Stimulated activated naive CD8-positive, alpha-beta T cell treated with anti-CD3 and anti-CD28 coated beads, Interleukin-15, Interleukin-2, amounts not matched to agents 100 ng/mL and 50 ng/mL, for 24 hours (primary cell): ENCODE measurements at regions not wholly inside any gene's neighbourhood (a gene's known extent, or its start where the extent isn't known, plus 50 kb on each side); places are given as distances from the start of the nearest gene placed in this dataset.

Experiments used
- H3K27ac Mint-ChIP-seq: one replicate; pipeline ENCODE4 v1.8.0; 2021; ENCODE audit warnings: mild to moderate bottlenecking, mixed read lengths
- H3K27me3 Mint-ChIP-seq: one replicate; pipeline ENCODE4 v1.8.0; 2021; ENCODE audit warnings: mixed read lengths
- H3K36me3 Mint-ChIP-seq: one replicate; pipeline ENCODE4 v1.8.0; 2021; ENCODE audit warnings: low read depth, mixed read lengths
- H3K4me1 Mint-ChIP-seq: one replicate; pipeline ENCODE4 v1.8.0; 2021; ENCODE audit warnings: low read depth, mixed read lengths
- H3K4me3 Mint-ChIP-seq: one replicate; pipeline ENCODE4 v1.8.0; 2021; ENCODE audit warnings: mild to moderate bottlenecking, mixed read lengths
- H3K9me3 Mint-ChIP-seq: one replicate; pipeline ENCODE4 v1.8.0; 2021; ENCODE audit warnings: mixed read lengths

DNA sequence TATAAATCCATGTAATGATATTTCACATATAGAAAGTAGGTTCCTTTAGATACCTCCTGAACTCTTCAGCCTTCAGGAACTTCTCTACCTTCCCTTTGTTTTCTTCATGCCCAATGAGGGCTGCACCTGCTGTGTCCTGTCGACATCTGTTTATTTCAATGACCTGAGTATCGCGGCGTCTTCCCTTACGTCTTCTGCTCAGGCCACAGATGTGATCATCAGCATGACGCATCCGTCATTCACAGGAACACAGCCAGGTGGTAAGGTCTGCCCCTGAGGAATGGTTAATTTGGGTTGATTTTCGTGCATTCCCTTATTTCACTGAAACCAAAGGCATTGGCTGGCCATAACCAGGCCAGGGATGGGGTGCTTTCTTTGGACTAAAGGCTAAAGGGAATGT lies 217.1 kb downstream of the MED10 start:
- Mint-ChIP-seq H3K36me3 (no peaks in the 10 kb centered on the region), H3K4me3 (no peak overlapping the region), H3K9me3 (no peaks in the 10 kb centered on the region), H3K27ac (no peak overlapping the region), H3K27me3 (peaks cover 10% of the 10 kb centered on the region), H3K4me1 (no peaks in the 10 kb centered on the region)

GRCh38 chr5:6159832-6160430 lies 218.4 kb downstream of the MED10 start:
- Mint-ChIP-seq H3K36me3 (no peaks in the 10 kb centered on the region), H3K27me3 (peaks cover 14% of the 10 kb centered on the region), H3K4me3 (no peak overlapping the region), H3K27ac (no peak overlapping the region), H3K4me1 (no peaks in the 10 kb centered on the region), H3K9me3 (no peaks in the 10 kb centered on the region)

DNA sequence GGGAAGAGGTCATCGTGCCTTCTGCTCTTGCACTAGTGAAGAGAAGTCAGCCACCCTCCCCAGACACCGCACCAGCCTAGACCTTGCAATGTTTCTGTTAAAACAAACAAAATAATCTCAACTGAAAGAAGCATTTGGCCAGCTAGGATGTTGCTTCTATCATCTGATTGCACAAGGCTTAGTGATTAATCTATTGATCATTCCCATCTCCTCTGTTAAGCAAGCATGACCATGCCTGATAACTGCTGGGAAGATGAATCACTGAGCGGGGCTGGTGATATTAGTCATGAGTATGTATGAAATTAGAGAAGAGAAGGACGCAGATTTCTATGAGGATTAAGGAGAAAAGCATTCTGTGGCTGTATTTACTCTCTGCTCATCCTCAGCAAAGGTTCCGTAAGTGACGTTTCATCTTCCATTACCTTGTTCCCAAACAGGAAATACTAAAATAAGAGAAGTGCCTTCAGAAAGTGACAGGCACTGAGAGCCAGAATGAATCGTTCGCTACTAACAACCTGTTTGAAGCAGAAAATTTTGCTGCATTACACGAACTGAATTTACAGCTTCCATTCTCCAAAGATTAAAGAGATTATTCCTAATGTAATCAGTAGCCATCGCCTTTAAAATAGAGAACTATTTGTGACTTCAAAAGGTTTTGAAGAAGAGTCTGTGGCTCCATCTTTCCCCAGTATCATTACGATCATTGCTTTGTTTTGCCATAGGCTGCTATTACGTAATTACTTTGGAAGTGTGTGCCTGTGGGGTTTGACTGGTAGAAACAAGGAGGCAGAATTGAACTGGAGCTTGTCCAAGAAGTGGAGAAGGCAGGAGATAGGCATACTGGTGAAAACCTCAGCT lies 219.1 kb downstream of the MED10 start:
- H3K36me3 Mint-ChIP-seq: no peaks in the 10 kb centered on the region
- H3K9me3 Mint-ChIP-seq: no peaks in the 10 kb centered on the region
- peaks cover 12% of the 10 kb centered on the region for H3K27me3 Mint-ChIP-seq
- no peaks in the 10 kb centered on the region for H3K4me1 Mint-ChIP-seq
- no peak overlapping the region for H3K27ac Mint-ChIP-seq
- no peak overlapping the region for H3K4me3 Mint-ChIP-seq

- Mint-ChIP-seq H3K4me3 (no peak overlapping the region), H3K27me3 (peaks cover 4% of the 10 kb centered on the region), H3K27ac (no peak overlapping the region), H3K9me3 (peaks cover 3% of the 10 kb centered on the region), H3K4me1 (no peaks in the 10 kb centered on the region), H3K36me3 (no peaks in the 10 kb centered on the region)
Measured at GRCh38 chr5:6154216-6154615, 224.1 kb downstream of the MED10 start.

DNA sequence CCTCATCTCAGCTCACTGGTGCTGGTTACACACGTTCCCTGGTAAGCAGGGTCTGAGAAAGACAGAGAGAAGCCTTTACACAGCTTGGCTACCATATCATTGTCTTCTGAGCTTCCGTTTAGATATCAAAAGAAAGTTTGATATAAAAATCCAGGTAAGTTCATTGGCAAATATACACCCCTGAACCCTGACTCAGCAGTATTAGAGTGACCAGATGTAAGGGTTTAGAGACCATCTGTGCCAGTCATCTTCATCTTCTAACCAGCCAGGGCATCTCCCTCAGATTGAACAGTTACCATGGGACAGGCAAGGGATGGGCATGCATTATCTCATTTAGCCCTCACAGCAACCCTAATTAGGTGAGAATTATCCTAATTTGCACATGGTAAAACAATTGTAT lies 232.1 kb downstream of the MED10 start:
- no peaks in the 10 kb centered on the region for H3K9me3 Mint-ChIP-seq
- H3K27me3 Mint-ChIP-seq: peaks cover 4% of the 10 kb centered on the region
- no peak overlapping the region for H3K27ac Mint-ChIP-seq
- H3K4me1 Mint-ChIP-seq: no peaks in the 10 kb centered on the region
- H3K36me3 Mint-ChIP-seq: no peaks in the 10 kb centered on the region
- H3K4me3 Mint-ChIP-seq: no peak overlapping the region

GRCh38 chr5:6145616-6146237 lies 232.6 kb downstream of the MED10 start:
- Mint-ChIP-seq H3K4me1 (no peaks in the 10 kb centered on the region), H3K4me3 (no peak overlapping the region), H3K27ac (no peak overlapping the region), H3K36me3 (no peaks in the 10 kb centered on the region), H3K9me3 (no peaks in the 10 kb centered on the region), H3K27me3 (peaks cover 4% of the 10 kb centered on the region)

- Mint-ChIP-seq H3K4me1 (no peaks in the 10 kb centered on the region), H3K4me3 (no peak overlapping the region), H3K27me3 (peaks cover 4% of the 10 kb centered on the region), H3K36me3 (no peaks in the 10 kb centered on the region), H3K27ac (no peak overlapping the region), H3K9me3 (no peaks in the 10 kb centered on the region)
Measured at GRCh38 chr5:6143523-6143922, 234.8 kb downstream of the MED10 start.

- no peak overlapping the region for H3K27ac Mint-ChIP-seq
- no peaks in the 10 kb centered on the region for H3K4me1 Mint-ChIP-seq
- no peaks in the 10 kb centered on the region for H3K36me3 Mint-ChIP-seq
- no peak overlapping the region for H3K4me3 Mint-ChIP-seq
- peaks cover 3% of the 10 kb centered on the region for H3K27me3 Mint-ChIP-seq
- no peaks in the 10 kb centered on the region for H3K9me3 Mint-ChIP-seq
Measured at GRCh38 chr5:6142353-6142752, 236.0 kb downstream of the MED10 start.

- no peaks in the 10 kb centered on the region for H3K36me3 Mint-ChIP-seq
- no peaks in the 10 kb centered on the region for H3K9me3 Mint-ChIP-seq
- H3K4me1 Mint-ChIP-seq: no peaks in the 10 kb centered on the region
- H3K27ac Mint-ChIP-seq: no peak overlapping the region
- peaks cover 3% of the 10 kb centered on the region for H3K27me3 Mint-ChIP-seq
- no peak overlapping the region for H3K4me3 Mint-ChIP-seq
Measured at GRCh38 chr5:6140219-6140618, 238.1 kb downstream of the MED10 start.

DNA sequence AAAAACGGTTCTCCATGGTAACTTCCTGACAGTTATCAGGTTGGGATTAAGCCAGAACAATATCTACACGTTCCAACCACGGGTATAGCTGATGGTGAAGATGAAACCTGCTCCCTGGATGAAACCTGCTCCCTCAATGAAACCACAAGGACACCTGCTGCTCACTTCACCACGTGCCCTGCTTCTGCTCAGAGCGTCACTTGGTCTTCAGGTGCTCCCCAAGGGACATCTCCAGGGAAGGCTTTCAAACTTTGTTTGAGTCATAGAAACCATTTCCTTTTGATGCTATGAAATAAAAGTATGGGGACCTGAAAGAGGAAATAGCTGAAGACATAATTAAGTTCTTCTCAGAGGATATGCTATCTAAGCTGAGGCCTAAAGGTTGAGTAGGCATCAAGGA lies 242.4 kb downstream of the MED10 start:
- peaks cover 3% of the 10 kb centered on the region for H3K27me3 Mint-ChIP-seq
- H3K4me3 Mint-ChIP-seq: no peak overlapping the region
- H3K27ac Mint-ChIP-seq: no peak overlapping the region
- no peaks in the 10 kb centered on the region for H3K4me1 Mint-ChIP-seq
- no peaks in the 10 kb centered on the region for H3K36me3 Mint-ChIP-seq
- H3K9me3 Mint-ChIP-seq: no peaks in the 10 kb centered on the region

GRCh38 chr5:6134281-6134680 lies 244.1 kb downstream of the MED10 start:
- Mint-ChIP-seq H3K27ac (no peak overlapping the region), H3K4me1 (no peaks in the 10 kb centered on the region), H3K36me3 (no peaks in the 10 kb centered on the region), H3K9me3 (no peaks in the 10 kb centered on the region), H3K4me3 (no peak overlapping the region), H3K27me3 (no peaks in the 10 kb centered on the region)

- Mint-ChIP-seq H3K4me1 (no peaks in the 10 kb centered on the region), H3K4me3 (no peak overlapping the region), H3K36me3 (no peaks in the 10 kb centered on the region), H3K27me3 (no peaks in the 10 kb centered on the region), H3K27ac (no peak overlapping the region), H3K9me3 (peaks cover 29% of the 10 kb centered on the region)
Measured at GRCh38 chr5:6125781-6126180, 252.6 kb downstream of the MED10 start.

- no peaks in the 10 kb centered on the region for H3K36me3 Mint-ChIP-seq
- no peak overlapping the region for H3K27ac Mint-ChIP-seq
- H3K4me3 Mint-ChIP-seq: no peak overlapping the region
- H3K27me3 Mint-ChIP-seq: no peaks in the 10 kb centered on the region
- peaks cover 7% of the 10 kb centered on the region for H3K9me3 Mint-ChIP-seq
- H3K4me1 Mint-ChIP-seq: no peaks in the 10 kb centered on the region
Measured at GRCh38 chr5:6118691-6119090, 259.7 kb downstream of the MED10 start.

DNA sequence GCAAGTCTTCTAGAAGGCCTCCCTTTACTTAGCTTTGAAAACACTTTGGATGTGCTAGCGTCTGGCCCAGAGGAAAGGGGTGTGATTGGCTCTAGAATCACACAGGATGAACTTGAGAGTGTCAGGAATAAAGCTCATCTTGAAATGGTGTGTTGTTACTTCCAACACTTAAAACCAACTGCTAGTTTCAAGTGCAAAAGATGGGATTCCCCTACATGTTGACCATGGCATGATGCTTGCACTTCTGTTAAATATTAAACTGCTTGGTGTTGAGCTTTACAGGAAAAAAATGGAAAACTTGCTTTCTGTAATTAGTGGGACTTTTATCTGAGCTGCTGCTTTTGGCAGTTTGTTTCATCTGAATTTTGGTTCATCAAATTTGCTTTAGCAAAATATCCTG lies 261.1 kb downstream of the MED10 start:
- Mint-ChIP-seq H3K4me3 (no peak overlapping the region), H3K36me3 (no peaks in the 10 kb centered on the region), H3K4me1 (no peaks in the 10 kb centered on the region)

GRCh38 chr5:6115852-6116251 lies 262.5 kb downstream of the MED10 start:
- Mint-ChIP-seq H3K27ac (no peak overlapping the region), H3K4me3 (no peak overlapping the region), H3K36me3 (no peaks in the 10 kb centered on the region), H3K9me3 (no peaks in the 10 kb centered on the region), H3K27me3 (no peaks in the 10 kb centered on the region), H3K4me1 (no peaks in the 10 kb centered on the region)

More for the DNA sequence above, 261.1 kb downstream of the MED10 start:
- no peak overlapping the region for H3K27ac Mint-ChIP-seq
- H3K27me3 Mint-ChIP-seq: no peaks in the 10 kb centered on the region
- H3K9me3 Mint-ChIP-seq: no peaks in the 10 kb centered on the region
